ENCODE measurements at regions not wholly inside any gene's neighbourhood (a gene's known extent, or its start where the extent isn't known, plus 50 kb on each side); places are given as distances from the start of the nearest gene placed in this dataset.
"Not testable (repeated sequence)": the region's sequence is repeated elsewhere in the genome, so short reads cannot be mapped to it uniquely, and the experiment has no call there.

DNA sequence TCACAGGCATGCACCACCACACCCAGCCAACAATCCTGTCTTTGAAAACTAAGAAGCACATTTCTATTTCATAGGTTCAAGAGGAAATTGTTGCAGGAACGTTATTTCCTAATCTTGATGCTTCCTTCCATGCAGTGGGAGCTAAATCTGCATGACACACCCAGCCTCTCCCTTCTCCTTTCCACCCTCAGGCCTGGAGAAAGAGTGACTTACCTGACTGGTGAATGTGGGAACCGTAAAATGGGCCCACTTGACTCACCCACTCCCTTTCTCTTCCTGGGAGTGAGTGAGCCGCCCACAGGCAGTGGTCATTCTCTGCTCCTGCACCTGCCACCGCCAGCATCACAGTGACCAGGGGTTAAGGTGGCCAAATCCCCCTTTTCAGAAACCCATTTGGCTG is 78.2 kb downstream of the C9orf50 start:
- Mint-ChIP-seq H3K4me1 (ENCODE audit: insufficient read depth, unreplicated experiment) (no peaks in the 10 kb centered on the region), H3K27ac (ENCODE audit: low read depth, unreplicated experiment) (no peak overlapping the region), H3K9me3 (ENCODE audit: unreplicated experiment) (no peaks in the 10 kb centered on the region), H3K27me3 (ENCODE audit: insufficient read depth, unreplicated experiment) (no peaks in the 10 kb centered on the region), H3K36me3 (ENCODE audit: insufficient read depth, unreplicated experiment) (no peaks in the 10 kb centered on the region), H3K4me3 (ENCODE audit: unreplicated experiment) (no peak overlapping the region)
- POLR2A ChIA-PET, result interaction anchor here (1.2 kb wide), 2 partner anchors 46 to 58 kb away, joined by 3 read pairs; no protein-coding TSS in a partner anchor
- TF ChIP-seq, protein P1, sequence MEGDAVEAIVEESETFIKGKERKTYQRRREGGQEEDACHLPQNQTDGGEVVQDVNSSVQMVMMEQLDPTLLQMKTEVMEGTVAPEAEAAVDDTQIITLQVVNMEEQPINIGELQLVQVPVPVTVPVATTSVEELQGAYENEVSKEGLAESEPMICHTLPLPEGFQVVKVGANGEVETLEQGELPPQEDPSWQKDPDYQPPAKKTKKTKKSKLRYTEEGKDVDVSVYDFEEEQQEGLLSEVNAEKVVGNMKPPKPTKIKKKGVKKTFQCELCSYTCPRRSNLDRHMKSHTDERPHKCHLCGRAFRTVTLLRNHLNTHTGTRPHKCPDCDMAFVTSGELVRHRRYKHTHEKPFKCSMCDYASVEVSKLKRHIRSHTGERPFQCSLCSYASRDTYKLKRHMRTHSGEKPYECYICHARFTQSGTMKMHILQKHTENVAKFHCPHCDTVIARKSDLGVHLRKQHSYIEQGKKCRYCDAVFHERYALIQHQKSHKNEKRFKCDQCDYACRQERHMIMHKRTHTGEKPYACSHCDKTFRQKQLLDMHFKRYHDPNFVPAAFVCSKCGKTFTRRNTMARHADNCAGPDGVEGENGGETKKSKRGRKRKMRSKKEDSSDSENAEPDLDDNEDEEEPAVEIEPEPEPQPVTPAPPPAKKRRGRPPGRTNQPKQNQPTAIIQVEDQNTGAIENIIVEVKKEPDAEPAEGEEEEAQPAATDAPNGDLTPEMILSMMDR (IDR thresholded peaks at IDR 0.05; ENCODE audit: unreplicated experiment), result no peak
- DNase-seq (ENCODE audit: unreplicated experiment), result peak; percentile 55
- CTCF ChIA-PET, result no interaction called here
- no TSS peak for BruUV-seq (replicated peaks)
- intact Hi-C loops (cut with micrococcal nuclease), result no loop called here

DNA sequence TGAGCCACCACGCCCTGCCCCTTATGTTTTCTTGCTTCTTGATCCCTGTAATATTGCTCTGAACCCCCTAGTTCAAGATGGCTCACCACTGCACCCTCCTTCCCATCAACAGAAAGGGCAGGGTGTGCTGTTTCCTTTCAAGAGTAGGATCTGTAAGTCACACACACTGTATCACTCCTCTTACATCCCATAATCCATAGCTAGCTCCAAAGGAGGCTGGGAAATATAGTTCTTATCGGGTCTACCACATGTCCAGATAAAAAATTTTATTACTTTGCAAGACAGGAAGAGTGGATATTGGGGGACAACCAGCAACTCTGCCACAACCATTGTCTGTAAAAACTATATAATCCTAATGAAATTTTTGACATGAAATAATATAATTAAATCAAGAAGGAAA is 79.6 kb downstream of the C9orf50 start:
- no peak overlapping the region for H3K4me3 Mint-ChIP-seq (ENCODE audit: unreplicated experiment)
- no peaks in the 10 kb centered on the region for H3K9me3 Mint-ChIP-seq (ENCODE audit: unreplicated experiment)
- ChIA-PET CTCF (interaction anchor here (0.6 kb wide), 1 partner anchor 402 kb away, joined by 3 read pairs; no protein-coding TSS in a partner anchor), POLR2A (interaction anchor here (0.6 kb wide), 1 partner anchor 114 kb away, joined by 3 read pairs; no protein-coding TSS in a partner anchor)
- intact Hi-C loops (cut with micrococcal nuclease), result no loop called here
- H3K27ac Mint-ChIP-seq (ENCODE audit: low read depth, unreplicated experiment), result no peak overlapping the region
- no peaks in the 10 kb centered on the region for H3K27me3 Mint-ChIP-seq (ENCODE audit: insufficient read depth, unreplicated experiment)
- no peaks in the 10 kb centered on the region for H3K36me3 Mint-ChIP-seq (ENCODE audit: insufficient read depth, unreplicated experiment)
- BruUV-seq (replicated peaks), result no TSS peak
- TF ChIP-seq, protein P1 (IDR thresholded peaks at IDR 0.05; ENCODE audit: unreplicated experiment), result no peak
- no peak for DNase-seq (ENCODE audit: unreplicated experiment)
- no peaks in the 10 kb centered on the region for H3K4me1 Mint-ChIP-seq (ENCODE audit: insufficient read depth, unreplicated experiment)

DNA sequence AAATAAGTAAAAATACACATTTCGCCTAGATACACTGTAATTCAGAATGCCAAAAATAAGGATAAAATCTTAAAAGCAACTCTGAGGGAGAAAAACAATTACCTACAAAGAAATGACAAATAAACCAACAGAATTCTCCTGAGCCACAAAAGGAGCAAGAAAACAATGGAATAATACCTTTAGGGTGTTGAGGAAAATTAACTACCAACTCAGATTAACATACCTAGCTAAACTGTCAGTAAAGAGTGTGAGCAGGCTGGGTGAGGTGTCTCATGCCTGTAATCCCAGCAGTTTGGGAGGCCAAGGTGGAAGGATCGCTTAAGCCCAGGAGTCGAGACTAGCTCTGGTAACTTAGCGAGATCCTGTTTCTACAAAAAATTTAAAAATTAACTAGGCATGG is 81.5 kb downstream of the C9orf50 start:
- intact Hi-C loops (cut with micrococcal nuclease), result no loop called here
- H3K36me3 Mint-ChIP-seq (ENCODE audit: insufficient read depth, unreplicated experiment), result no peaks in the 10 kb centered on the region

GRCh38 chr9:129531860-129532402 is 89.0 kb downstream of the C9orf50 start:
- CTCF ChIA-PET; H3K27ac Mint-ChIP-seq (ENCODE audit: low read depth, unreplicated experiment); H3K4me3 Mint-ChIP-seq (ENCODE audit: unreplicated experiment); H3K27me3 Mint-ChIP-seq (ENCODE audit: insufficient read depth, unreplicated experiment); H3K4me1 Mint-ChIP-seq (ENCODE audit: insufficient read depth, unreplicated experiment); DNase-seq (ENCODE audit: unreplicated experiment); intact Hi-C loops (cut with micrococcal nuclease); BruUV-seq (replicated peaks); H3K36me3 Mint-ChIP-seq (ENCODE audit: insufficient read depth, unreplicated experiment): not testable (repeated sequence)
- POLR2A ChIA-PET, result interaction anchor here (1.0 kb wide), 1 partner anchor 12 kb away, joined by 4 read pairs; no protein-coding TSS in a partner anchor
- H3K9me3 Mint-ChIP-seq (ENCODE audit: unreplicated experiment), result peaks cover 20% of the 10 kb centered on the region

More for the DNA sequence above, 81.5 kb downstream of the C9orf50 start:
- Mint-ChIP-seq H3K4me1 (ENCODE audit: insufficient read depth, unreplicated experiment) (no peaks in the 10 kb centered on the region), H3K9me3 (ENCODE audit: unreplicated experiment) (no peaks in the 10 kb centered on the region), H3K27ac (ENCODE audit: low read depth, unreplicated experiment) (no peak overlapping the region), H3K4me3 (ENCODE audit: unreplicated experiment) (no peak overlapping the region), H3K27me3 (ENCODE audit: insufficient read depth, unreplicated experiment) (no peaks in the 10 kb centered on the region)
- ChIA-PET CTCF (no interaction called here), POLR2A (interaction anchor here (0.6 to 0.7 kb wide), 2 partner anchors 30 to 178 kb away, joined by 3 to 4 read pairs; no protein-coding TSS in a partner anchor)
- no TSS peak for BruUV-seq (replicated peaks)
- DNase-seq (ENCODE audit: unreplicated experiment), result no peak
- TF ChIP-seq, protein P1 (IDR thresholded peaks at IDR 0.05; ENCODE audit: unreplicated experiment), result no peak

- DNase-seq (ENCODE audit: unreplicated experiment); H3K27me3 Mint-ChIP-seq (ENCODE audit: insufficient read depth, unreplicated experiment); H3K4me1 Mint-ChIP-seq (ENCODE audit: insufficient read depth, unreplicated experiment); H3K4me3 Mint-ChIP-seq (ENCODE audit: unreplicated experiment); BruUV-seq (replicated peaks); intact Hi-C loops (cut with micrococcal nuclease); H3K27ac Mint-ChIP-seq (ENCODE audit: low read depth, unreplicated experiment); H3K36me3 Mint-ChIP-seq (ENCODE audit: insufficient read depth, unreplicated experiment): not testable (repeated sequence)
- CTCF ChIA-PET, result interaction anchor here (0.6 to 0.7 kb wide), 2 partner anchors 20 to 302 kb away, joined by 3 to 5 read pairs; no protein-coding TSS in a partner anchor
- H3K9me3 Mint-ChIP-seq (ENCODE audit: unreplicated experiment), result peaks cover 20% of the 10 kb centered on the region
- POLR2A ChIA-PET, result interaction anchor here (0.7 to 1.0 kb wide), 2 partner anchors 28 to 32 kb away, joined by 3 to 5 read pairs; no protein-coding TSS in a partner anchor
These were observed 92.9 kb downstream of the C9orf50 start for GRCh38 chr9:129527955-129528354.

Measured in MCF 10A (cell line).